ENCODE measurements at regions not wholly inside any gene's neighbourhood (a gene's known extent, or its start where the extent isn't known, plus 50 kb on each side); places are given as distances from the start of the nearest gene placed in this dataset.
"Not testable (repeated sequence)": the region's sequence is repeated elsewhere in the genome, so short reads cannot be mapped to it uniquely, and the experiment has no call there.

GRCh38 chr4:84379917-84380641 is 119.0 kb downstream of the NKX6-1 start:
- DNase-seq (ENCODE audit: extremely low read depth, low read depth, low spot score), result no peak

- DNase-seq (ENCODE audit: extremely low read depth, low read depth, low spot score), result no peak
These were observed 120.1 kb downstream of the NKX6-1 start for GRCh38 chr4:84378983-84379382.

- no peak for DNase-seq (ENCODE audit: extremely low read depth, low read depth, low spot score)
These were observed 120.7 kb downstream of the NKX6-1 start for GRCh38 chr4:84378356-84378755.

- DNase-seq (ENCODE audit: extremely low read depth, low read depth, low spot score), result no peak
These were observed 132.2 kb downstream of the NKX6-1 start for GRCh38 chr4:84366907-84367306.

GRCh38 chr4:84366161-84366560 is 132.9 kb downstream of the NKX6-1 start:
- no peak for DNase-seq (ENCODE audit: extremely low read depth, low read depth, low spot score)

- DNase-seq (ENCODE audit: extremely low read depth, low read depth, low spot score), result no peak
These were observed 136.0 kb downstream of the NKX6-1 start for GRCh38 chr4:84362896-84363655.

GRCh38 chr4:84342161-84342560 is 156.9 kb downstream of the NKX6-1 start:
- DNase-seq (ENCODE audit: extremely low read depth, low read depth, low spot score), result no peak

- DNase-seq (ENCODE audit: extremely low read depth, low read depth, low spot score), result no peak
These were observed 157.5 kb downstream of the NKX6-1 start for GRCh38 chr4:84341559-84341958.

GRCh38 chr4:84338367-84338766 is 160.7 kb downstream of the NKX6-1 start:
- no peak for DNase-seq (ENCODE audit: extremely low read depth, low read depth, low spot score)

- no peak for DNase-seq (ENCODE audit: extremely low read depth, low read depth, low spot score)
These were observed 162.0 kb downstream of the NKX6-1 start for GRCh38 chr4:84336964-84337705.

- DNase-seq (ENCODE audit: extremely low read depth, low read depth, low spot score), result no peak
These were observed 171.6 kb downstream of the NKX6-1 start for GRCh38 chr4:84327526-84327925.

GRCh38 chr4:84325625-84326024 is 173.5 kb downstream of the NKX6-1 start:
- no peak for DNase-seq (ENCODE audit: extremely low read depth, low read depth, low spot score)

GRCh38 chr4:84324303-84325245 is 174.5 kb downstream of the NKX6-1 start:
- DNase-seq (ENCODE audit: extremely low read depth, low read depth, low spot score), result no peak

- DNase-seq (ENCODE audit: extremely low read depth, low read depth, low spot score), result no peak
These were observed 180.0 kb downstream of the NKX6-1 start for GRCh38 chr4:84319124-84319523.

- DNase-seq (ENCODE audit: extremely low read depth, low read depth, low spot score), result no peak
These were observed 181.6 kb downstream of the NKX6-1 start for GRCh38 chr4:84317513-84317912.

GRCh38 chr4:84312426-84313012 is 186.6 kb downstream of the NKX6-1 start:
- no peak for DNase-seq (ENCODE audit: extremely low read depth, low read depth, low spot score)

GRCh38 chr4:84309191-84309590 is 189.9 kb downstream of the NKX6-1 start:
- DNase-seq (ENCODE audit: extremely low read depth, low read depth, low spot score), result no peak

- not testable (repeated sequence) for DNase-seq (ENCODE audit: extremely low read depth, low read depth, low spot score)
These were observed 200.3 kb downstream of the NKX6-1 start for GRCh38 chr4:84298719-84299254.

GRCh38 chr4:84298023-84298718 is 200.9 kb downstream of the NKX6-1 start:
- no peak for DNase-seq (ENCODE audit: extremely low read depth, low read depth, low spot score)

Data from glomerular endothelial cell (primary cell).